HG02610 (cell line): ENCODE measurements at regions not wholly inside any gene's neighbourhood (a gene's known extent, or its start where the extent isn't known, plus 50 kb on each side); places are given as distances from the start of the nearest gene placed in this dataset.

Experiments
- ATAC-seq: cut with Tn5 transposase; IDR thresholded peaks from one replicate; pipeline ENCODE4 v1.9.1; 2021; ENCODE audit warnings: mild to moderate bottlenecking, moderate library complexity; ENCODE audit not compliant: unreplicated experiment

- ATAC-seq = no peak
Measured at GRCh38 chr1:165036403-165036802, 320.1 kb downstream of the LMX1A start.

- ATAC-seq = no peak
Measured at GRCh38 chr1:165034136-165034809, 322.2 kb downstream of the LMX1A start.

- no peak for ATAC-seq
Measured at GRCh38 chr1:165031001-165031400, 325.5 kb downstream of the LMX1A start.

- ATAC-seq = no peak
Measured at GRCh38 chr1:165025805-165026204, 330.7 kb downstream of the LMX1A start.

DNA sequence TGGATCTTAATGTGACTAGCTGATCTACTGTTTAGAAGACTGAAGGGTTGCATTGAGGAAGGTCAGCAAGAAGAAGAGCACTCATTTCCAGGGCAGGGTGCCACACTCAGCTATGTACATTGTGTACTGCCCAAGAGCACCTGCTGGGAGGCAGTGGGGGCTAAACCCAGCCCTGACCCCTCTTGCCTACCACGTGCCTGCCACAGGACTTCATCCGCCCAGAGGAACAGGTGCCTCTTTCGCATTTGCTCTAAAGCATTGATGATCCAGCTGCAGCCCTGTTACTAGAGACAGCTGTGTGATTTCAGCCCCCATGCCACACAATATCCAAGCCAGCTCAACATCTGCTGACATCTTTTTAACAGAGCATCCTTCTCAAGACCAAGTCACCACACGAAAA is 341.8 kb downstream of the LMX1A start:
- no peak for ATAC-seq

DNA sequence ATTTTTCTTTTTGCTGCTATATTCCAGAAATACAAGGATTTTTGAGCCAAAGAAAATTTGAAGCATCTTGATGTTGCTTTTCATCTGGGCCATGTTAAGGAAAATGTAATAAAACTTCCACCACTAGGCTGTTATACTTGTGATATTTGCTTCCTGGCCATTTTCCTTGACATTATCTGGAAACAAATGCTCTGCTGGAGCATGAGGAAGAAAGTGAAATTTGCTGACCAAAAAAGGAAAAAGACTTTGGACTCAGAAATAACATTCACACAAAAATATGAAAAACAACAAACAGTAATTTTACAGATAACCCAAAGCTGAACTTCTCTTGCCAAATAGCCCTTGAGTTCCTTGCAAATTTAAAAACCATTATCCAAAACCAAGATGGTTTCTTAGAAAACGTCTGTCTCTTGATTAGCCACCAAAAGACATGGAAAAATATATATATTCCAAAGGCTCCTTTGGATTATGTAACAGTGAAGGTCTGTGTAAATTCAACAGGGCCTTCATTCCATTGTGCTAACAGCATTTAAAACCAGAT is 344.5 kb downstream of the LMX1A start:
- no peak for ATAC-seq

- ATAC-seq = no peak
Measured at GRCh38 chr1:165011186-165011585, 345.3 kb downstream of the LMX1A start.

DNA sequence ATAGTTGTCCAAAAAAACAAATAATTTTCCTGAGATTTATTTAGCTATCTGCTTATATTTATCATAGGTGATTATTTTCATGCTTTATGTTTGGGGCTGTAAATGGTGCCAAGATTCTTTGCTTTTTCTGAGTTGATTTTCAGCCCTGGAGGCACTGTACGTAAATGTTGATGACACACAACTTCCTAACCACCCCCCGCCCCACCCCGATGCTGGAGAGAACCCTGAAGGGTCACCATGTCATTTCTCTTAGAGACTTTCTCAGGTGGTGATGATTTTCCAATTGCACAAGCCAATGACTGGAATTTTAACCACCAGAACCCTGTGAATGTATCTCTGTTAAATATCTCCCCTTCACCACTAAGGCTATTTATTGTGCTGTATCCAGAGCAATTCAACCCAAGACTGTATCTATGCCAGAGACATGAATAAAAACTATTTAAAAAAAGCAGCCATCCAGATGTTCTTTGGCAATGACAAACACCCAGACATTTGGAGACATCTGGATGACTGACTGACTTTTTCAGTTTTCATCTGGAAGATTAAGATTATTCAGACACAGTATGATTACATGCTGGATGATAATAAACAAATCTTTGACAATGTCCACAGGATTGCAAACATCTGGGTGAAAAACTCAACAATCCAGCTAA is 346.0 kb downstream of the LMX1A start:
- no peak for ATAC-seq

- no peak for ATAC-seq
Measured at GRCh38 chr1:165006831-165007230, 349.7 kb downstream of the LMX1A start.

DNA sequence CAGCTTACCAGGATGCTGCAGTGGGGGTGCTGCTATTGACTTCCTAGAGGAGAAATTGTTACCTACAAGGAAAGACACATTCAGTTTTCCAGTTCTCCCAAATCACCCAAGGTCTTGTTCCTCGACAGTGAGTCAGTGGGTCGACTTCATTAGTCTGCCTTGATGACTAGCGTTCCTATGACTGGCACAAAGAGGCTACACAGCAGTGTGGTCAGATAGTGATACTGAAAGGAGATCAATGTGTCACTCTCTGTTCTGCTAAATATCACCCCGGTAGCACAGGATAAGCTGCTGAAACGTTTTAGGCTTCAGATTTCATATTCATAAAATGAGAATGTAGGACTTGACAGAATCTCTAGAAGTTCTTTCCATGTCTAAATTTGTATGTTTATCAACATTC is 357.4 kb downstream of the LMX1A start:
- ATAC-seq = no peak

DNA sequence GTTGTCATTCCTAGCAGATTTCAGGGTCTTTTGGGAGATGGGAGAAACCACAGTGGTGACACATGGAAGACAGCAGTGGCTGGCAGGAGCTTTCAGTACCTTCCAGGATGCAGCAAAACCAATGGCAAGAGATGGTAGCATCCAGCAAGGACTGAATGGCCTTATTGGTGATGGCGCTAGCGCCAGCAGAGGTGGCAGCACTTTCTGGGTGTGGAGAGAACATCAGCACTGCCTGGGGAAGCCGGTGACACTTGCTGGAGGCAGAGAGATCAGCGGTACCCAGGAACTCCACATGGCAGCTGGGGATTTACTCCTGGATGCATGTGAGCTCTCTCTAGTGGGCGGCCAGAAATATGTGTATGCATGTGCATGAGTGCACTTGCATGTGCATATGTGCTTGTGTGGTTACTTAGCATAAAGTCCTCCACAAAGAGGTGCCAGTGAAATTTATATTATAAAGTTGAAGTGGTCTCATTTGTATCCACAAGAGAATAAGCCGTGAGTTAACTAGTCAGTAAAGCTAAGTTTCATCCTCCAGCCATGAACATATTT is 364.7 kb downstream of the LMX1A start:
- no peak for ATAC-seq

DNA sequence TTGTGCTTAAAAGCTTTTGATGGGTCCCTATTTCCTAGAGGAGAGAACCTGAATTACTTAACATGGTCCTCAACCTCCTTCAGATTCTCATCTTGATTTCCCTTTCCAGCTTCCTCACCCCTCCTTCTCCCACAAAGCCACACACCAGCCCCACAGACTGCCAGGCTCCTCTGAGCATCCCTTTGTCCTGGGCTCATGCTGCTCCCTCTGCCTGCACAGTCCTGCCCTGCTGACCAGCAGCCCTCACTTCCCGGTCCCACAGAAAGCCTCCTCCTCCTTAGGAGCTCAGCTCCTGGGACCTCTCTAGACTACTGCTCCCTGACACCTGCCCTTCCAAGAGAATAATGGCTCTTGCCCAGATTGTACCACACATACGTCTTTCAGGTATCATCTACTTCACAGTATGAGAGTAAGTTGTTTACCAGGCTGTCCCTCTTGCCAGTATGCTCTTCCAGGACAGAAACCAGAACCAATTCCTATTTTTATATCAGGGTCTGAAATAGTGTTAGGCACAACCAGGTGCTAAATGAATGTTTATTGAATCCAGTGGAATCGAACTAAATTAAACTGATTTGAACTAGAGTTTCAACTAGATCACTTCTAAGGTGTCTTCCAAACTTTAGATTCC is 373.4 kb downstream of the LMX1A start:
- ATAC-seq = no peak

GRCh38 chr1:164982545-164982944 is 374.0 kb downstream of the LMX1A start:
- ATAC-seq = no peak

GRCh38 chr1:164977561-164977960 is 379.0 kb downstream of the LMX1A start:
- no peak for ATAC-seq

GRCh38 chr1:164971921-164972415 is 384.5 kb downstream of the LMX1A start:
- ATAC-seq = no peak

DNA sequence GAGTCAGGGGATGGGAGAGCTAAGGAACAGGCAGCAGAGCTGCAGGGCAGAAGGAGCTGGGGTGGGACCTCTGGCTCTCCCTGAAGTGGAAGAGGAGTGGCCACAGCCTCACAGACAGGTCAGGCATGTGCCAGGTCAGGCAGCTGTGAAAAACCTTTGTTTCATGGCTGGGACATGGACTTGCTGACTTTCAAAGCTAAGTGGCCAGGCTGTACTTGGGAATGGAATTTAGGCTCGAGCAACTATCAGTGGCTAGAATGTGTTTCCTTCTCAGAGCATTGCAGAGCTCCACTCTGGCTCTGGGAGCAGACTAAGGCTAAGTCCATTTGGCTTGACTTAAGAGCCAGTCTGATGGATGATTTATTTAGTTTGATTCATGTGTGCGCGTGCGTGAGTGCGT is 385.1 kb downstream of the LMX1A start:
- ATAC-seq = no peak

GRCh38 chr1:164969253-164969652 is 387.3 kb downstream of the LMX1A start:
- no peak for ATAC-seq

- no peak for ATAC-seq
Measured at GRCh38 chr1:164967300-164967699, 389.2 kb downstream of the LMX1A start.

- no peak for ATAC-seq
Measured at GRCh38 chr1:164961715-164962114, 394.8 kb downstream of the LMX1A start.

DNA sequence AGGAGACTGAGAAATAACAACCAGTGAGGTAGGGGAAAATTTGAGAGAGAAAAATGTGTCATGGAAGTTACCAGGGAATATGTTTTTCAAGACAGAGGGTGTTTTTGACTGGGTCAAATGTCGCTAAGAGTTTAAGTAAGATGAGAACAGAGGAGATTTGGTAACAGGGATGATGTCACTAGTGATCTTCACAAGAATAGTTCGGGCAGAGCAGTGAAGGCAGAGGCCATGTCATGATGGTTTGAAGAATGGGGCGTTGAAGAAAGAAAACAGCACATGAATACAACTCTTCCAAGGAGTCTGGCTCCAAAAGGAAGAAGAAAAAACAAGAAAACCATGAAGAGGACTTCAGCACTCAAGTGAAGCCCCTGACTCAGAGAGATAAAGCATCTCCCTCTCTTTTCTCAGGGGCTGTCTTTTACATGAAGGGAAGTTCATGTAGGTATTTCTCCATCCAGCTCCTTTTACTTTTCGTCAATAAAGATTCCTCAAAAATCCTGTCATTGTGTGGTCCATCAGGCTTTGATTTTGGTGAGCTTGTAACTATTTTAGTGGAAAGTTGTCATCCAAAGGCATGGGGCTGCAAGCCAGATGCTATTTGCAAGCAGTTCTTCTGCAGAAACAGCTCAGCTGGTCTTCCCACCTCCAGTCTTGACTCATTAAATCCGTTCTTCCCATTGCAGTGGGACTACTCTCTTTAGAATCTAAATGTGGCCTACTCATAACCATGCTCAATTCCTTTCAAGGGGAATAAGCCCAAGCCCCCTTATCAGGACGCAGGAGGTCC is 397.3 kb downstream of the LMX1A start:
- no peak for ATAC-seq

DNA sequence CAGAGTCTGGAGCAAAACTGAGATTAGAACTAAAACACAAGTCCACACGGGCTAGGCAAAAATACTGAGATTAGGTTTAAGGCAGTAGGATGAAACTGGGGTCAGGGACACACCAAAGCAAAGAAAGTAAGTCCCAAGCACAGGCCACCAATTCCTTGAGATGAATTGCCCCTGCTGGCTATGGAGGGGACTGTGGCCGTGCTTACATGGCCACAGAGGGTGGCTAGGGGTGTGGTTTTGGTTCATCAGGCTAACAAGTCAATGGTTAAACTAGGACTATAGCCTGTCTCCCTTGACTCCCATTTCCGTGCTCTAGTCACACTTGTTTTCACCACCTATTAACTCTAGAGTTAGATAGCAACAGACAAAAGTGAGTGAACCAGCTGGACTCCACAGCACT is 394.8 kb downstream of the PBX1 start:
- ATAC-seq = no peak
